ENCODE measurements at regions not wholly inside any gene's neighbourhood (a gene's known extent, or its start where the extent isn't known, plus 50 kb on each side); places are given as distances from the start of the nearest gene placed in this dataset.

DNA sequence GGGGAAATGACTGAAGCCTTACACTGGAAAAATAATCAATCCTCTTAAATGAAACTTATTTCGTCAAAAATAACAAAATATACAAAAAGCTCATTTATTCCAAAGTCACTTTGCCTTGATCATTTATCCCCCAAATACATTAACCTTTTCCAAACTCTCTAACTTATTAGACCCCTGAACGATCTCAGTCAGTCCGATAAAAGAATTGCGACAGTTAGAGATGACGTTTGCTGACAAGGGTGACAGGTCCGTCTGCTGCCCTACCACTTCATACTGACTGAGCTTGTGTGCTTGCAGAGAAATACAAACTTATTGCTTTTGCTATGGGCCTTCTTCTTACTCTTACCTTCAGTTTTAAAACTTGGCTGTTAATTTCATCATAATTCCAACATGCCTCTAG is 169.7 kb downstream of the ZDHHC21 start:
- TF ChIP-seq FOXM1 (IDR thresholded peaks at IDR 0.05; ENCODE audit: borderline replicate concordance), result no peak
- TF ChIP-seq TARDBP (IDR thresholded peaks at IDR 0.05), result no peak
- no peak for TF ChIP-seq ZNF384 (IDR thresholded peaks at IDR 0.05)
- TF ChIP-seq ELF4 (IDR thresholded peaks at IDR 0.05), result no peak
- no peak for TF ChIP-seq NFRKB (IDR thresholded peaks at IDR 0.05)
- no peak for TF ChIP-seq PKNOX1 (IDR thresholded peaks at IDR 0.05)
- no peak for TF ChIP-seq SP1 (IDR thresholded peaks at IDR 0.05)
- no peak for TF ChIP-seq HDGF (IDR thresholded peaks at IDR 0.05; ENCODE audit: borderline replicate concordance)
- no peak for TF ChIP-seq BHLHE40 (IDR thresholded peaks at IDR 0.05; ENCODE audit: borderline replicate concordance)
- TF ChIP-seq FOXK2 (IDR thresholded peaks at IDR 0.05), result no peak
- no peak for TF ChIP-seq ARNT (IDR thresholded peaks at IDR 0.05)

All from HEK293T (cell line).